ENCODE measurements at regions not wholly inside any gene's neighbourhood (a gene's known extent, or its start where the extent isn't known, plus 50 kb on each side); places are given as distances from the start of the nearest gene placed in this dataset.

DNA sequence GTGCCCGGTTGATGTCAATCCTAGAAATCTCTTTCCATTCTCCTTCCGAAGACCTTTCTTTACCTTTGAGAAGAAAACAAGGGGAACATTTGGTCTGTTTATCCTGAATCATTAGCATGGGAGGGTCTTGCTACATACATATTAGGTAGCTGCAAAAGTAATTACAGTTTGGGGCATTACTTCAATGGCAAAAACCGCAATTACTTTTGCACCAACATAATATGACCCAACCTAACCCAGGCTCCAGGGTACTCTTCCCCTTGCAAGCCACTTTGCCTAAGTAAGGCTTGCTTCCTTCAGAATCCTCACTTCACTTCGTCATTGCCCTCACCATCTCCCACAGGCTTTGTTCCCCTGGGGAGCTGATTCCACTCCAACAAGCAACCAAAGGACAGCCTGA is 662.7 kb downstream of the DIAPH3 start:
- no peak for TF ChIP-seq POLR2A (IDR thresholded peaks at IDR 0.05; ENCODE audit: low read depth, low read length)
- no peak for TF ChIP-seq PAX5 (IDR thresholded peaks at IDR 0.05; ENCODE audit: insufficient read depth, low read length, severe bottlenecking)
- no peak for TF ChIP-seq POU2F2 (IDR thresholded peaks at IDR 0.05; ENCODE audit: low read depth, low read length)
- no peak for TF ChIP-seq POLR2AphosphoS5 (IDR thresholded peaks at IDR 0.05; ENCODE audit: low read depth, low read length)
- TF ChIP-seq SPI1 (IDR thresholded peaks at IDR 0.05; ENCODE audit: low read depth, low read length), result no peak
- TF ChIP-seq TAF1 (IDR thresholded peaks at IDR 0.05; ENCODE audit: low read depth, low read length), result no peak
- no peak for DNase-seq (ENCODE audit: insufficient read length, low spot score)
- no peak for FAIRE-seq

DNA sequence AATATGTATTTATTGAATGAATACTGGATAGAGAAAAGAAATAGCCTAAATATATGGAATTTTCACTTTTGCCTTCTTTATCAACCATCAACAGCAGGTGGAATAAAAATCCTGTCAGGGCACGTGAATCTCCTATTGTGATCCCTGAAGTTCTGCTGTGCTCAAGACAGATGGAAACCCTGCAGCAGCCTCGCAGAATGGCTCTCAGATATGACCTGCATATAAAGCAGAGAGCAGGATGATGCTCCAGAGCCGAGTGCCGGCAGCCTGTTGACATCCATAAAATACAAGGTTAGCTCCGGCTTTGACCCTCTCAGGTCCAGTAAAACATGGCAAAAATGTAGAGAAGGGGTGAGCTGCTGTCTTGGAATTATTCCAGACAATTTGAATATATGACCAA is 659.3 kb downstream of the DIAPH3 start:
- TF ChIP-seq POLR2A (IDR thresholded peaks at IDR 0.05; ENCODE audit: low read depth, low read length) (no peak), TAF1 (IDR thresholded peaks at IDR 0.05; ENCODE audit: low read depth, low read length) (no peak), POLR2AphosphoS5 (IDR thresholded peaks at IDR 0.05; ENCODE audit: low read depth, low read length) (no peak), PAX5 (IDR thresholded peaks at IDR 0.05; ENCODE audit: insufficient read depth, low read length, severe bottlenecking) (no peak), SPI1 (IDR thresholded peaks at IDR 0.05; ENCODE audit: low read depth, low read length) (no peak)
- FAIRE-seq (no peak), DNase-seq (ENCODE audit: insufficient read length, low spot score) (no peak)

DNA sequence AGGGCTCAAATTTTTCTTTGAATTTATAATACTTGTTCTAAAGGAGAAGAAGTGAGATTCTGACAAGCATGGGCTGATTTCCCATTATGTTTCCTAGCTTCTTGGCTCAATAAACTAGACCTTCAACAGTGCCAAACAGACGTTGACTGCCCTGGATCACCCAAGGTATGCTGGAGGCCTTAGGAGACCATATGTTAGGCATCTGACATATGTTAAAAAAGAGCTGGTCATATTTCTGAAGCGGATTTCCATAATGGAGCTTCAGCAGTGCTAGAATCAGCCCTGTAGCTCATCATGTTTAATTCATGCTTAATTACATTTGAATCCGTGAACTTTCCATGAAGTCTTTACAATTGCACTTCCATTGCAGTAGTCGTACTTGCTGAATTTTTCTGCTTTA is 653.3 kb downstream of the DIAPH3 start:
- no peak for TF ChIP-seq POLR2AphosphoS5 (IDR thresholded peaks at IDR 0.05; ENCODE audit: low read depth, low read length)
- TF ChIP-seq TAF1 (IDR thresholded peaks at IDR 0.05; ENCODE audit: low read depth, low read length), result no peak
- TF ChIP-seq POLR2A (IDR thresholded peaks at IDR 0.05; ENCODE audit: low read depth, low read length), result no peak
- no peak for TF ChIP-seq SPI1 (IDR thresholded peaks at IDR 0.05; ENCODE audit: low read depth, low read length)
- TF ChIP-seq POU2F2 (IDR thresholded peaks at IDR 0.05; ENCODE audit: low read depth, low read length), result no peak
- no peak for TF ChIP-seq PAX5 (IDR thresholded peaks at IDR 0.05; ENCODE audit: insufficient read depth, low read length, severe bottlenecking)
- DNase-seq (ENCODE audit: insufficient read length, low spot score), result no peak
- no peak for FAIRE-seq

DNA sequence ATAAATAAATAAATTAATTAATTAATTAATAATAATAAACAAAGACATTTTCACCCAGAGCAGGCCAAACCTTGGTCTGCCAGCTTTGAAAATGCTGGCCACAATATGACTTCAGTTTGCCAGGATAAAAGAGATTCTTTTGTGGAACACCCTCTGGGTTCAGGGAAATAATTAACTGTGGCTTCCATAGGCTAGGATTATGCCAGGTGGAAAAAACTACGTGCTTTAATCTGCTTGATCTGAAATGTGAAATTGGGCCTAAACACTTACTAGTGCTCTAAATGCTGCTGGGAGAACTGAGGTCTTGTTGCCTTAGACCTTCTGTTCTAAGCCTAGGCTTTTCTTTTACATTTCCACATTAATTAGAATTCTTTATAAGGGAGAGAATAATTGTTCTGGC is 650.0 kb downstream of the DIAPH3 start:
- FAIRE-seq (no peak), DNase-seq (ENCODE audit: insufficient read length, low spot score) (no peak)
- TF ChIP-seq POU2F2 (IDR thresholded peaks at IDR 0.05; ENCODE audit: low read depth, low read length) (no peak), TAF1 (IDR thresholded peaks at IDR 0.05; ENCODE audit: low read depth, low read length) (no peak), SPI1 (IDR thresholded peaks at IDR 0.05; ENCODE audit: low read depth, low read length) (no peak), POLR2A (IDR thresholded peaks at IDR 0.05; ENCODE audit: low read depth, low read length) (no peak), POLR2AphosphoS5 (IDR thresholded peaks at IDR 0.05; ENCODE audit: low read depth, low read length) (no peak), PAX5 (IDR thresholded peaks at IDR 0.05; ENCODE audit: insufficient read depth, low read length, severe bottlenecking) (no peak)

DNA sequence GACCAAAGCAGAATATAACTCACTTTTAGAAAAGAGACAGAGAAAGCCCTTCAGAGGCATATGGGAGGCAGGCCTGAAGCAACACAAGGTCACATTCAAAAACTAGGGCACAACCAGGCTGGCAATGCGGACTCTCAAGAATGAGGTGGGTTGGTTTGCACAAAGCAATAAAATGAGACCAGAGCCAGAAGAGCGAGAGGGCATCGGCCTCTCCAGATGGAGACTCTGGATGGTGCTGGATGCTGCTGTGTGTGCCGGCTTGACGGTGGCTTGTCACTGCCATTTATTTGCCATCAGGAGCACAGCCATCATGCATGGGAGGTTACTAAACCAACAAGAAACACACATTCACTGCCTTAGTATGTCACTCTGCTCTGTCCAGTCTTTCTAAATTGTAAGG is 649.4 kb downstream of the DIAPH3 start:
- DNase-seq (ENCODE audit: insufficient read length, low spot score) (no peak), FAIRE-seq (no peak)
- TF ChIP-seq SPI1 (IDR thresholded peaks at IDR 0.05; ENCODE audit: low read depth, low read length) (no peak), PAX5 (IDR thresholded peaks at IDR 0.05; ENCODE audit: insufficient read depth, low read length, severe bottlenecking) (no peak), POU2F2 (IDR thresholded peaks at IDR 0.05; ENCODE audit: low read depth, low read length) (no peak), POLR2AphosphoS5 (IDR thresholded peaks at IDR 0.05; ENCODE audit: low read depth, low read length) (no peak), POLR2A (IDR thresholded peaks at IDR 0.05; ENCODE audit: low read depth, low read length) (no peak), TAF1 (IDR thresholded peaks at IDR 0.05; ENCODE audit: low read depth, low read length) (no peak)

DNA sequence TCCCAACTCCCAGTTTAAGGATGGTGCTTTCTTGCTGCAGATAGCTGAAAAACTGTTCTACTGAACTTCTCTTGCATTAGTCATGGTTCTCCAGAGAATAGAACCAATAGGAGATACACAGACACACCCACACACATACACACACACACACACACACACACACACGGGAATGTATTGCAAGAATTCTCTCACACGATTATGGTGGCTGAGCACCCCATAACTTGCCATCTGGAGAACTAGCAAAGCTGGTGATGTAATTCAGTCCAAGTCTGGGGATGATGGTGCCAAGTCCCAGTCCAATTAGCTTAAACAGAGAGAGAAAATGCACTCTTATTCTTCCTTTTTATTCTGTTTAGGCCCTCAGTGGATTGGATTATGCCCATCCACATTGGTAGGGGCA is 643.9 kb downstream of the DIAPH3 start:
- DNase-seq (ENCODE audit: insufficient read length, low spot score) (no peak), FAIRE-seq (no peak)
- TF ChIP-seq PAX5 (IDR thresholded peaks at IDR 0.05; ENCODE audit: insufficient read depth, low read length, severe bottlenecking) (no peak), POLR2A (IDR thresholded peaks at IDR 0.05; ENCODE audit: low read depth, low read length) (no peak), POLR2AphosphoS5 (IDR thresholded peaks at IDR 0.05; ENCODE audit: low read depth, low read length) (no peak), POU2F2 (IDR thresholded peaks at IDR 0.05; ENCODE audit: low read depth, low read length) (no peak), TAF1 (IDR thresholded peaks at IDR 0.05; ENCODE audit: low read depth, low read length) (no peak), SPI1 (IDR thresholded peaks at IDR 0.05; ENCODE audit: low read depth, low read length) (no peak)

DNA sequence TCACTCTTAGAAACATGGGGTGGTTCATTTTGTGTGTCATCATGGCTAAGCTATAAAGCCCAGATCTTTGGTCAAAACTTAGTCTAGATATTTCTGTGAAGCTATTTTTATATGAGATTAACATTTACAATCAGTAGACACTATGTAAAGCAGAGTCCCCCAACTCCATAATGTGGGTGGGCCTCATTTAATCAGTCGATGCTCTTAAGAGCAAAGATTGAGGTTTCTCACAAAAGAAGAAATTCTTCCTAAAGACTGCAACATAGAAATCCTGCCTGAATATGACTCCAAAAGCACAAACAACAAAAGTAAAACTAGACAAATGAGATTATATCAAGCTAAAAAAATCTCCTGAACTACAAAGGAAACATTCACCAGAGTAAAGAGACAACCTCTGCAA is 642.2 kb downstream of the DIAPH3 start:
- FAIRE-seq (no peak), DNase-seq (ENCODE audit: insufficient read length, low spot score) (no peak)
- TF ChIP-seq POU2F2 (IDR thresholded peaks at IDR 0.05; ENCODE audit: low read depth, low read length), result no peak
- TF ChIP-seq TAF1 (IDR thresholded peaks at IDR 0.05; ENCODE audit: low read depth, low read length), result no peak
- TF ChIP-seq POLR2A (IDR thresholded peaks at IDR 0.05; ENCODE audit: low read depth, low read length), result no peak
- no peak for TF ChIP-seq PAX5 (IDR thresholded peaks at IDR 0.05; ENCODE audit: insufficient read depth, low read length, severe bottlenecking)
- no peak for TF ChIP-seq SPI1 (IDR thresholded peaks at IDR 0.05; ENCODE audit: low read depth, low read length)
- TF ChIP-seq POLR2AphosphoS5 (IDR thresholded peaks at IDR 0.05; ENCODE audit: low read depth, low read length), result no peak

DNA sequence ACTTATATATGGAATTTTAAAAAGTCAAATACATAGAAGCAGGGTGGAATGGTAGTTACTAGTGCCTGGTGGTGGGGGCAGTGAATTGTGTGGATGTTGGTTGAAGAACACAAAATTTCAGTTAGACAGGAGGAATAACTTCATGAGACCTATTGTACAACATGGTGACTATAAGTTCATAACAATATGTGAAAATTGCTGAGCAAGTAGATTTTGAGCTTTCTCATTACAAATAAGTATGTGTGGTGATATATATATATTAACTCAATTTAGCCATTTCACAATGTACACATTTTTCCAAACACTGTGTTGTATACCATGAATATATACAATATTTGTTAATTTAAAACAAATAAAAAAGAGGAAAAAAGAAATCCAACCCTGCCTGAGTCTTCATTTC is 641.1 kb downstream of the DIAPH3 start:
- FAIRE-seq, result no peak
- TF ChIP-seq POLR2AphosphoS5 (IDR thresholded peaks at IDR 0.05; ENCODE audit: low read depth, low read length) (no peak), POU2F2 (IDR thresholded peaks at IDR 0.05; ENCODE audit: low read depth, low read length) (no peak), POLR2A (IDR thresholded peaks at IDR 0.05; ENCODE audit: low read depth, low read length) (no peak), PAX5 (IDR thresholded peaks at IDR 0.05; ENCODE audit: insufficient read depth, low read length, severe bottlenecking) (no peak), SPI1 (IDR thresholded peaks at IDR 0.05; ENCODE audit: low read depth, low read length) (no peak), TAF1 (IDR thresholded peaks at IDR 0.05; ENCODE audit: low read depth, low read length) (no peak)

DNA sequence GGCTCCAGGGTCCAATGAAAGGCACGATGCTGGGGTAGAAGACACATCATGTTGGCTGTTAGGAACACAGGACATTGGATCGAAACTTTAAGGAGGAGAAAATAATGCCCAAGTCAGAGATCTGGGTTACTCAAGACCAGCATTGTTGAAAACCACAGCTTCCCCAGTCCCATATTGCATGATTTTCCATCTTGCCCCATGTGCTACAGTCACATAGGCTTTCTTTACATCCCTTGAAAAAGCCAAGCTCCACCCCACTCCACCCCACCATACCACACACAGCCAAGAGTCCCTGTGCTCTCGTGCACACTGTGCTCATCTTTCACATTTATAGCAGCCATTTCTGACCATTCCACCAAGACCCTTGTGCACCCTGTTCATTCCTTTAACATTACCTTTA is 636.2 kb downstream of the DIAPH3 start:
- DNase-seq (ENCODE audit: insufficient read length, low spot score) (no peak), FAIRE-seq (no peak)
- TF ChIP-seq POLR2A (IDR thresholded peaks at IDR 0.05; ENCODE audit: low read depth, low read length) (no peak), PAX5 (IDR thresholded peaks at IDR 0.05; ENCODE audit: insufficient read depth, low read length, severe bottlenecking) (no peak), POLR2AphosphoS5 (IDR thresholded peaks at IDR 0.05; ENCODE audit: low read depth, low read length) (no peak), POU2F2 (IDR thresholded peaks at IDR 0.05; ENCODE audit: low read depth, low read length) (no peak), SPI1 (IDR thresholded peaks at IDR 0.05; ENCODE audit: low read depth, low read length) (no peak), TAF1 (IDR thresholded peaks at IDR 0.05; ENCODE audit: low read depth, low read length) (no peak)

More for the DNA sequence above, 641.1 kb downstream of the DIAPH3 start:
- DNase-seq (ENCODE audit: insufficient read length, low spot score), result no peak

DNA sequence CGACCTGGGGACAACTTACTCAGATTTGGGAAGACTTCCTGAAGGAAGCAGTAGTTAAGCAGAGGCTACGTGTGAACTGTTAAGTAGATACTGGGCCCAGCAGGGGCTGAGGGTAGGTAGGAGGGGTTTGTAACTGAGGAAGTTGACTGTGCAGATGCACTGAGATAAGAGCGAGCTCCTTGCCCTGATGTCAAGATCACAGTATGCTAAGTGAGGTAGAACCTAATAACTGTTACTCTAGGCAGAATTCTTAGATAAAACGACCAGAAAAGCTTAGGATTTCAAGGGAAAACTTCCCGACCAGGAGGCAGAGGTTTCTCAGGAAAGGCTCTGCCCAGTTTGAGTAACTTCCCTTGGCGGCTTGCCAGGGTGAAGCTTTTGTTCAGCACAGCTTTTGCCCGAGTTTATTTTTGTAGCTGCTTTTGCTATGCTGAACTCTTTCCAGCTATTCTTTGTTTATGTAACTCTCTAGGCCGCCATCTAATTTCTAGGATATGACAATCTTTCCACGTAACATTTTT is 632.1 kb downstream of the DIAPH3 start:
- FAIRE-seq (peak; percentile 51), DNase-seq (ENCODE audit: insufficient read length, low spot score) (no peak)
- TF ChIP-seq POLR2AphosphoS5 (IDR thresholded peaks at IDR 0.05; ENCODE audit: low read depth, low read length), result no peak
- no peak for TF ChIP-seq TAF1 (IDR thresholded peaks at IDR 0.05; ENCODE audit: low read depth, low read length)
- no peak for TF ChIP-seq SPI1 (IDR thresholded peaks at IDR 0.05; ENCODE audit: low read depth, low read length)
- TF ChIP-seq POU2F2 (IDR thresholded peaks at IDR 0.05; ENCODE audit: low read depth, low read length), result no peak
- TF ChIP-seq POLR2A (IDR thresholded peaks at IDR 0.05; ENCODE audit: low read depth, low read length), result no peak
- TF ChIP-seq PAX5 (IDR thresholded peaks at IDR 0.05; ENCODE audit: insufficient read depth, low read length, severe bottlenecking), result no peak

Data from GM12891 (cell line).